K562 (cell line): ENCODE measurements at regions not wholly inside any gene's neighbourhood (a gene's known extent, or its start where the extent isn't known, plus 50 kb on each side); places are given as distances from the start of the nearest gene placed in this dataset.

Source experiments
- ATAC-seq: fragments of 200-7000 bp; cut with Tn5 transposase; 3 replicates; pipeline ENCODE4 v1.9.1; 2020; ENCODE audit warnings: moderate library complexity
- BruUV-seq: library from RNA; stranded (reverse); fragments of 400-500 nt; replicated peaks from 2 replicates; lab custom pipeline; 2021; lab: Mats Ljungman, UMichigan
- CTCF ChIA-PET: fragments of 300-600 bp; formaldehyde crosslinking; extraction: SDS; loops from one replicate; lab custom pipeline; 2021; ENCODE audit warnings: low intra/inter-chr PET ratio; lab: Yijun Ruan, JAX
- POLR2A ChIA-PET: fragments of 300-600, 350-650 bp; sonication (Branson Sonifier 250); formaldehyde crosslinking; extraction: SDS; loops from one replicate; lab custom pipeline; 2021; ENCODE audit warnings: antibody characterized with exemption, inconsistent platforms; lab: Yijun Ruan, JAX
- DNase-seq, 4 experiments: peaks; one replicate each; pipeline versions ENCODE4 v3.0.0 to v3.0.0-alpha.2; 2011 to 2018; ENCODE audit warnings: low spot score in 3 of 4, mixed read lengths in 3 of 4; ENCODE audit errors: extremely low read depth in 1 of 4
- FAIRE-seq: peaks from 2 replicates; lab custom pipeline; 2011; peaks lifted over from hg19 to GRCh38; lab: Jason Lieb, UNC
- H2AFZ ChIP-seq: 2 replicates; pipeline ENCODE4 v1.6.0; 2011; ENCODE audit warnings: low read depth, low read length, control low read depth, inconsistent platforms
- H3K27ac ChIP-seq: fragments of 200-600 bp; 3 replicates; pipeline ENCODE4 v1.8.0; 2011; ENCODE audit warnings: low read depth, mild to moderate bottlenecking, control low read depth, inconsistent platforms, low read length, moderate library complexity, mixed read lengths; ENCODE audit errors: extremely low read depth
- H3K27me3 ChIP-seq, 2 experiments: fragments of 300-600 bp in 1 of 2; 2 replicates in 1 of 2; 3 replicates in 1 of 2; pipeline versions ENCODE4 v1.6.0 to v1.8.0; 2011; ENCODE audit warnings: inconsistent platforms in 2 of 2, low read length in 2 of 2, mild to moderate bottlenecking in 1 of 2, mixed read lengths in 1 of 2, moderate library complexity in 1 of 2; ENCODE audit not compliant: control insufficient read depth in 2 of 2, insufficient read depth in 2 of 2
- H3K36me3 ChIP-seq: fragments of 300-600 bp; 3 replicates; pipeline ENCODE4 v1.8.0; 2011; ENCODE audit warnings: mild to moderate bottlenecking, low read length, inconsistent platforms; ENCODE audit not compliant: control insufficient read depth, insufficient read depth
- H3K4me1 ChIP-seq, 2 experiments: fragments of 200-600 bp in 1 of 2; replicated peaks in 1 of 2; 2 replicates in 1 of 2; 3 replicates in 1 of 2; pipeline versions ENCODE4 v1.5.1 to v1.8.0; 2011; ENCODE audit warnings: inconsistent platforms in 2 of 2, low read length in 2 of 2, mild to moderate bottlenecking in 1 of 2, mixed read lengths in 1 of 2, moderate library complexity in 1 of 2; ENCODE audit not compliant: control insufficient read depth in 2 of 2, insufficient read depth in 2 of 2
- H3K4me2 ChIP-seq: 2 replicates; pipeline ENCODE4 v1.6.1; 2011; ENCODE audit warnings: low read length, control low read depth, inconsistent platforms, mixed read lengths; ENCODE audit not compliant: insufficient read depth
- H3K4me3 ChIP-seq: fragments of 200-600 bp; sonication (generic), shearing (Covaris generic); 2 replicates; pipeline ENCODE4 v1.5.1; 2016; ENCODE audit warnings: control low read depth, inconsistent platforms
- H3K79me2 ChIP-seq: fragments of 200-600 bp; 3 replicates; pipeline ENCODE4 v1.8.0; 2011; ENCODE audit warnings: low read length, inconsistent platforms; ENCODE audit not compliant: control insufficient read depth, insufficient read depth
- H3K9ac ChIP-seq, 2 experiments: 2 replicates each; pipeline versions ENCODE4 v1.6.0 to v1.6.1; 2011; ENCODE audit warnings: low read depth in 2 of 2, low read length in 2 of 2, control low read depth in 1 of 2, inconsistent platforms in 1 of 2, mild to moderate bottlenecking in 1 of 2, mixed read lengths in 1 of 2; ENCODE audit not compliant: insufficient read depth in 1 of 2
- H3K9me1 ChIP-seq: one replicate; pipeline ENCODE4 v1.6.0; 2011; ENCODE audit warnings: inconsistent platforms, mild to moderate bottlenecking, low read length, moderate library complexity; ENCODE audit not compliant: control insufficient read depth, insufficient read depth
- H3K9me3 ChIP-seq: replicated peaks from 2 replicates; pipeline ENCODE4 v1.5.1; 2011; ENCODE audit warnings: low read depth, low read length, inconsistent platforms; ENCODE audit not compliant: control insufficient read depth, insufficient read depth
- H4K20me1 ChIP-seq: replicated peaks from 2 replicates; pipeline ENCODE4 v1.6.1; 2011; ENCODE audit warnings: low read length, inconsistent platforms, mixed read lengths; ENCODE audit not compliant: control insufficient read depth, insufficient read depth
- BRF1 ChIP-seq: IDR thresholded peaks from 3 replicates; pipeline ENCODE4 v1.6.1; 2011; ENCODE audit warnings: borderline replicate concordance, mild to moderate bottlenecking; ENCODE audit not compliant: insufficient read length; ENCODE audit errors: extremely low read depth
- NCOA2 ChIP-seq, 2 experiments: fragments of 450-650 bp; IDR thresholded peaks; 2 replicates each; pipeline ENCODE4 v1.6.1; 2018; ENCODE audit warnings: mild to moderate bottlenecking in 2 of 2, moderate library complexity in 1 of 2; ENCODE audit not compliant: partially characterized antibody in 2 of 2
- TOE1 ChIP-seq, 2 experiments: fragments of 450-650 bp in 1 of 2; sonication (generic) in 1 of 2; formaldehyde crosslinking in 1 of 2; IDR thresholded peaks; 2 replicates each; pipeline versions ENCODE4 v1.7.1 to v1.8.0; 2016 to 2022; ENCODE audit warnings: borderline replicate concordance in 2 of 2, mild to moderate bottlenecking in 2 of 2, antibody characterized with exemption in 1 of 2, inconsistent platforms in 1 of 2, low read depth in 1 of 2, missing genetic modification reagents in 1 of 2, moderate library complexity in 1 of 2
- ZBTB1 ChIP-seq: sonication (generic); formaldehyde crosslinking; IDR thresholded peaks from 2 replicates; pipeline ENCODE4 v1.8.1; 2023; ENCODE audit warnings: missing genetic modification reagents, low read depth, mild to moderate bottlenecking, borderline replicate concordance
- ZBTB5 ChIP-seq: fragments of 450-650 bp; IDR thresholded peaks from 2 replicates; pipeline ENCODE4 v1.6.1; 2017; ENCODE audit warnings: antibody characterized with exemption
- WGBS: fragments of 100-300 bp; shearing (Covaris generic); methylation state at CpG from one replicate; pipeline ENCODE4 v1.1.6; 2016; ENCODE audit warnings: low coverage, mixed read lengths; ENCODE audit not compliant: insufficient coverage; ENCODE audit errors: missing lambda C conversion rate; 5-methylcytosine and 5-hydroxymethylcytosine counted together
- in situ Hi-C: fragments of 300-500 bp; cut with MboI; formaldehyde crosslinking; loops from 4 replicates; pipeline ENCODE4 v1.15.0; 2018; ENCODE audit warnings: inconsistent platforms, mixed read lengths
- intact Hi-C: fragments of 100-400 bp; cut with micrococcal nuclease; formaldehyde crosslinking; loops from 2 replicates; pipeline ENCODE4 v1.14.2; 2022

- TF ChIP-seq BRF1 (no peak), ZBTB1 (CRISPR knock-in tag) (no peak), TOE1 (IDR thresholded peaks at IDR 0.05; ENCODE audit: borderline replicate concordance) (no peak), TOE1 (CRISPR knock-in tag; IDR thresholded peaks at IDR 0.05; ENCODE audit: borderline replicate concordance, low read depth) (no peak)
Measured at GRCh38 chr2:195602687-195603086, 54.3 kb upstream of the SLC39A10 start (continued).

DNA sequence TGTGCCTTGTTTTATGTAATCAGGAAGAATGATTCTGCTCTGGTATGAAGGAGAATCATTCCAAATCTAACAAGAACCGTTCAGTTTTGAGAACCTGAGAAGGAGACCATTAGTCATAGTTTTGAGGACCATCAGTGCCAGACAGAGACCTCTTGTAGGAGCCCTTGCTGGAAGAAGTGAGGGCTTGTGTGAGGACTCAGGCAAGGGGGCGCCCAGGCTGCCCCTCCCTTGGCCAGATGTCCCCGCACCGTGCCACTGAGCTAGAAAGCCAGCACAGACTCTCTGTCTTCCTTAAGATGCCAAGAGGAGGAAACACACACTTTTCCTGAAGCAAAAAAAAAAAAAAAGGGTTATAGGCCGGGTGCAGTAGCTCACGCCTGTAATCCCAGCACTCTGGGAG lies 55.7 kb upstream of the SLC39A10 start:
- in situ Hi-C loops: no loop called here
- Histone ChIP-seq H3K9me3 (no peaks in the 10 kb centered on the region; the same call in none of the 2 replicates), H3K79me2 (no peaks in the 10 kb centered on the region), H2AFZ (peak overlapping the region; percentile 56), H3K4me1 (peaks cover 4 to 20% of the 10 kb centered on the region in 2 experiments; a peak in 4 of 5 replicates), H3K4me2 (no peak overlapping the region), H3K9ac (no peak overlapping the region), H4K20me1 (no peaks in the 10 kb centered on the region), H3K9me1 (no peaks in the 10 kb centered on the region), H3K36me3 (no peaks in the 10 kb centered on the region; the same call in 2 of the 3 replicates), H3K27ac (no peak overlapping the region), H3K27me3 (no peaks in the 10 kb centered on the region), H3K4me3 (no peak overlapping the region)
- DNase-seq (no peak), ATAC-seq (no peak), FAIRE-seq (no peak)
- CTCF ChIA-PET: no interaction called here
- intact Hi-C loops: no loop called here
- POLR2A ChIA-PET: interaction anchor here (0.6 kb wide), 1 partner anchor 64 kb away, joined by 3 read pairs; no protein-coding TSS in a partner anchor
- BruUV-seq: no TSS peak
- TF ChIP-seq ZBTB5 (no peak), NCOA2 (IDR thresholded peaks at IDR 0.05; ENCODE audit: partially characterized antibody in 2 of 2) (no peak)
- WGBS: 80% methylated on average over 1 of the region's 6 CpGs
